PC-9 (cell line): ENCODE measurements at regions not wholly inside any gene's neighbourhood (a gene's known extent, or its start where the extent isn't known, plus 50 kb on each side); places are given as distances from the start of the nearest gene placed in this dataset.

Experiments used
- EZH2 ChIP-seq: fragments of 200-600 bp; sonication (generic); IDR thresholded peaks from 2 replicates; pipeline ENCODE4 v1.8.0; 2017; ENCODE audit warnings: antibody characterized with exemption, low read depth
- TF ChIP-seq, protein P1 (sequence below): fragments of 200-600 bp; sonication (generic); conservative IDR thresholded peaks from 2 replicates; pipeline ENCODE4 v1.6.1; 2017; ENCODE audit warnings: mixed run types, antibody characterized with exemption, mild to moderate bottlenecking, moderate library complexity

DNA sequence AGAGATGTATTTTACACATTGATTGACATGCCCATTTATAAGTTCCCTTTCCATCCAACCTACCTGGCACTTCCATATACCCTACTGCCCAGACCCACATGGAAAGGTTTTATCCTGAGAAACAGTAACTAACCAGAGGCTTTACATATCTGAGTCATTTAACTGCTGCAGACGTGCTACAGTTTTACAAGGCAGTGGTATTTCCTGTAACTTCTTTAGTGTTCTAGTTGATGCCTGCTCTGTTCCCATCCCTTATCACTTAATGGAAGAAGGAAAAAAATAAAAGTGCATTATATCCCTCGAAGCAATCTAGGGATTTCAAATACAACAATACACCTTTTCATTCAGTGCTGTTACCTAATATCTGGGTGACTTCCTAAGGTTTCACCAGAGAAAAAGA lies 107.1 kb downstream of the TMCO5A start:
- TF ChIP-seq, protein P1, sequence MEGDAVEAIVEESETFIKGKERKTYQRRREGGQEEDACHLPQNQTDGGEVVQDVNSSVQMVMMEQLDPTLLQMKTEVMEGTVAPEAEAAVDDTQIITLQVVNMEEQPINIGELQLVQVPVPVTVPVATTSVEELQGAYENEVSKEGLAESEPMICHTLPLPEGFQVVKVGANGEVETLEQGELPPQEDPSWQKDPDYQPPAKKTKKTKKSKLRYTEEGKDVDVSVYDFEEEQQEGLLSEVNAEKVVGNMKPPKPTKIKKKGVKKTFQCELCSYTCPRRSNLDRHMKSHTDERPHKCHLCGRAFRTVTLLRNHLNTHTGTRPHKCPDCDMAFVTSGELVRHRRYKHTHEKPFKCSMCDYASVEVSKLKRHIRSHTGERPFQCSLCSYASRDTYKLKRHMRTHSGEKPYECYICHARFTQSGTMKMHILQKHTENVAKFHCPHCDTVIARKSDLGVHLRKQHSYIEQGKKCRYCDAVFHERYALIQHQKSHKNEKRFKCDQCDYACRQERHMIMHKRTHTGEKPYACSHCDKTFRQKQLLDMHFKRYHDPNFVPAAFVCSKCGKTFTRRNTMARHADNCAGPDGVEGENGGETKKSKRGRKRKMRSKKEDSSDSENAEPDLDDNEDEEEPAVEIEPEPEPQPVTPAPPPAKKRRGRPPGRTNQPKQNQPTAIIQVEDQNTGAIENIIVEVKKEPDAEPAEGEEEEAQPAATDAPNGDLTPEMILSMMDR, result no peak
- TF ChIP-seq EZH2, result no peak
